ENCODE measurements at regions not wholly inside any gene's neighbourhood (a gene's known extent, or its start where the extent isn't known, plus 50 kb on each side); places are given as distances from the start of the nearest gene placed in this dataset.
"Not testable (repeated sequence)": the region's sequence is repeated elsewhere in the genome, so short reads cannot be mapped to it uniquely, and the experiment has no call there.

- no peak for DNase-seq (ENCODE audit: low read depth, low spot score)
These were observed 632.5 kb downstream of the ISL1 start for GRCh38 chr5:52015760-52016159.

- no peak for DNase-seq (ENCODE audit: low read depth, low spot score)
These were observed 634.3 kb downstream of the ISL1 start for GRCh38 chr5:52017567-52017966.

- DNase-seq (ENCODE audit: low read depth, low spot score): no peak
These were observed 641.1 kb downstream of the ISL1 start for GRCh38 chr5:52024359-52024758.

- DNase-seq (ENCODE audit: low read depth, low spot score): not testable (repeated sequence)
These were observed 646.6 kb downstream of the ISL1 start for GRCh38 chr5:52029836-52030235.

GRCh38 chr5:52041842-52042241, 658.6 kb downstream of the ISL1 start:
- DNase-seq (ENCODE audit: low read depth, low spot score): no peak

GRCh38 chr5:52043137-52043536, 659.9 kb downstream of the ISL1 start:
- no peak for DNase-seq (ENCODE audit: low read depth, low spot score)

GRCh38 chr5:52043543-52043942, 660.3 kb downstream of the ISL1 start:
- no peak for DNase-seq (ENCODE audit: low read depth, low spot score)

- no peak for DNase-seq (ENCODE audit: low read depth, low spot score)
These were observed 668.5 kb downstream of the ISL1 start for GRCh38 chr5:52051759-52052158.

GRCh38 chr5:52063186-52063585, 679.9 kb downstream of the ISL1 start:
- DNase-seq (ENCODE audit: low read depth, low spot score): no peak

- no peak for DNase-seq (ENCODE audit: low read depth, low spot score)
These were observed 681.9 kb downstream of the ISL1 start for GRCh38 chr5:52065182-52065581.

- no peak for DNase-seq (ENCODE audit: low read depth, low spot score)
These were observed 686.7 kb downstream of the ISL1 start for GRCh38 chr5:52069997-52070396.

- no peak for DNase-seq (ENCODE audit: low read depth, low spot score)
These were observed 690.9 kb downstream of the ISL1 start for GRCh38 chr5:52073993-52074689.

GRCh38 chr5:52077941-52078815, 694.9 kb downstream of the ISL1 start:
- DNase-seq (ENCODE audit: low read depth, low spot score): peak; percentile 2

GRCh38 chr5:52102311-52102710, 685.4 kb upstream of the ITGA1 start:
- not testable (repeated sequence) for DNase-seq (ENCODE audit: low read depth, low spot score)

- no peak for DNase-seq (ENCODE audit: low read depth, low spot score)
These were observed 680.4 kb upstream of the ITGA1 start for GRCh38 chr5:52107210-52107905.

- no peak for DNase-seq (ENCODE audit: low read depth, low spot score)
These were observed 667.9 kb upstream of the ITGA1 start for GRCh38 chr5:52119768-52120167.

- DNase-seq (ENCODE audit: low read depth, low spot score): no peak
These were observed 655.7 kb upstream of the ITGA1 start for GRCh38 chr5:52132053-52132452.

- DNase-seq (ENCODE audit: low read depth, low spot score): no peak
These were observed 653.6 kb upstream of the ITGA1 start for GRCh38 chr5:52134013-52134650.

- no peak for DNase-seq (ENCODE audit: low read depth, low spot score)
These were observed 647.7 kb upstream of the ITGA1 start for GRCh38 chr5:52139888-52140615.

- DNase-seq (ENCODE audit: low read depth, low spot score): no peak
These were observed 639.0 kb upstream of the ITGA1 start for GRCh38 chr5:52148679-52149078.

GRCh38 chr5:52150501-52150900, 637.2 kb upstream of the ITGA1 start:
- DNase-seq (ENCODE audit: low read depth, low spot score): no peak

Data from iPS DF 19.7 (cell line).